Stimulated activated CD8-positive, alpha-beta memory T cell treated with anti-CD3 and anti-CD28 coated beads, Interleukin-12 subunit alpha, Interleukin-12 subunit beta, amount 100 ng/mL, for 24 hours (primary cell): ENCODE measurements at regions not wholly inside any gene's neighbourhood (a gene's known extent, or its start where the extent isn't known, plus 50 kb on each side); places are given as distances from the start of the nearest gene placed in this dataset.
"Not testable (repeated sequence)": the region's sequence is repeated elsewhere in the genome, so short reads cannot be mapped to it uniquely, and the experiment has no call there.

Experiments used
- DNase-seq: peaks from one replicate; pipeline ENCODE4 v3.0.0-alpha.2; 2020; ENCODE audit errors: extremely low read depth

DNA sequence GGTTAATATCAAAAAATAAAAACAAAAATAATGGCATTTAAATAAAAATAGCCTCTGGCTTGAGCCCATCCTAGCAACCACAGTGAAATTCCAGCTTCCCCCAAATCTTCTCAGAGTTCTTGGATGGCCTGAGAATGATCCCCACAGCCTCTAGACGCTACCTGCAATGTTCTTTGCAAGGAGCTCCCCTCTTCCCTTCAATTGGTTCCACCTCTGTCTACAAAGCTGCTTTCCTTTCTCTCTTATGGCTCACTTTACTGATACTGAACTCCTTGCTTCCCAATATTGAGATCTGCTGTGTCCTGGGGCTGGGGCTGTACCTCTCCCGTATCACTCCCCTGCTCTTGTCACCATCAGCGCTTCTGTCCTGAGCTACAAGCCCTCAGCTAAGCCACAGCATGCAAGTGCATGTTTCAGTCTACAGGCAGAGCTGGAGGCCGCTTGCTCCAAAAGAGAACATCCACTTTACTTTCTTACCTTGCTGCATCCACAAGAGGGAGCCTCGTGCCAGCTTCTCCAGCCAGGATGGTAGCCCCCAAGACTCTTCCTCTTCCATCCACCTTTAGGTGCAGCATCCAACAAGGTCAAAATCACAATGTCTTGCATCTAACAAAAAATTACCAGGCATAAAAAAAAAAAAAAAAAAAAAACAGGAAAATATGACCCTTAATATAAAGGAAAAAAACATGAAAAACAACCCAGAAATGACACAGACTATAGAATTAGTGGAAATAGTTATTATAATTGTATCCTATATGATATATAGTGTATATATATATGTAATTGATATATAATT is 57.4 kb upstream of the PRSS3 start:
- DNase-seq, result no peak

GRCh38 chr9:33739398-33739797 is 56.0 kb upstream of the PRSS3 start:
- DNase-seq, result no peak

DNA sequence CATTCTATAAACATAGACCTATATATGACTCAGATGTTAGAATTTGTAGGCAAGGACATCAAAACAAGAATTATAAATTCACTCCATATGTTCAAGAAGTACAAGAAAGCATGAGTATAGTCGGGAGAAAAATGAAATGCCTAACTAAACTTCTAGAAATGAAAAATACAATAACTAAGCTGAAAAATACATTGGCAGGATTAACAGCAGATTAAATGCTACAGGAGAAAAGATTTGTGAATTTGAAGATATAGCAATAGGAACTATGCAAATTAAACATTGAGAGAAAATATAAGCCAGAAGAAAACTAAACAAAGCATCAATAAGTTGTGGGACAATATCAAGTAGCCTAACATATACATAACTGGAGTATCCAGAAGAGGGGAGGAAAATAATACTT is 55.3 kb upstream of the PRSS3 start:
- no peak for DNase-seq

DNA sequence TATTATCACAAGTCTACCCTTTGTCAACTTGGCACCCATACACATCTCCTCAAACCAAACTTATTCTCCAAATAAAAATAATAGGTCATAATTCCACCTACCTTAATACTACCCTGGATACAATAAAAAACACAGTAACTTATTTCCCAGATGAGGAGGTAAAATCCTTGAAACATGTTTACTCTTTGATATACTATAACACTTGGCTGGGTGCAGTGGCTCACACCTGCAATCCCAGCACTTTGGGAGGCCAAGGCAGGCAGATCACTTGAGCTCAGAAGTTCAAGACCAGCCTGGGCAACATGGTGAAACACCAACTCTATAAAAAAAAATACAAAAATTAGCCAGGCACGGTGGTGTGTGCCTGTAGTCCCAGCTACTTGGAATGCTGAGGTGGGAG is 54.4 kb upstream of the PRSS3 start:
- not testable (repeated sequence) for DNase-seq

- DNase-seq, result no peak
These were observed 53.3 kb upstream of the PRSS3 start for GRCh38 chr9:33742051-33742450.

DNA sequence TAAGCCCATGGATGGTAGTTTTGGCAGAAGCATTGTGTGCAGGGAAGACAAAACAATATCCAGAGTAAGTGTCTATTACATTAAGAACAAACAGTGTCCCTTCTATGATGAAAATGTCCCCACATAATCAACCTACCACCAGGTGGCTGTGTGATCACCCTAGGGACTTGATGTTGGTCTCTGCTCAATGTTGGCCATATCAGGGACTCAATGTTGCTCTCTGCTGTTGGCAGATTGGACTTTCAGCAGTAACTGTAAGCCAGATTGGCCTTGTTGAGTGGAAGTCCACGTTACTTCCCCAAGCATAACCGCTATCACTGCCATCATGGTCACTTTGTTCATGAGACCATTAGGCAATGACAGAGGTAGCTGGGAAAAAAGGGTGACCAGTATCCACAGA is 52.8 kb upstream of the PRSS3 start:
- no peak for DNase-seq
